IMR-90 (cell line): ENCODE measurements at regions not wholly inside any gene's neighbourhood (a gene's known extent, or its start where the extent isn't known, plus 50 kb on each side); places are given as distances from the start of the nearest gene placed in this dataset.

Experiments
- ATAC-seq: fragments of 200-7000 bp; cut with Tn5 transposase; 2 replicates; pipeline ENCODE4 v1.9.1; 2020; ENCODE audit warnings: low read depth, mild to moderate bottlenecking, moderate library complexity
- BruUV-seq: library from RNA; stranded (reverse); fragments of 400-500 nt; replicated peaks from 2 replicates; lab custom pipeline; 2021; lab: Mats Ljungman, UMichigan
- CTCF ChIA-PET: fragments of 300-600 bp; formaldehyde crosslinking; extraction: SDS; loops from one replicate; lab custom pipeline; 2021; ENCODE audit warnings: antibody characterized with exemption; lab: Yijun Ruan, JAX
- POLR2A ChIA-PET: fragments of 300-600 bp; sonication (Branson Sonifier 250); formaldehyde crosslinking; loops from one replicate; lab custom pipeline; 2022; ENCODE audit warnings: antibody characterized with exemption; ENCODE audit not compliant: unreplicated experiment; lab: Charles Lee
- DNase-seq: peaks from one replicate; pipeline ENCODE4 v3.0.0; 2013
- H2AFZ ChIP-seq: replicated peaks from 2 replicates; pipeline ENCODE3; 2013; ENCODE audit warnings: low read length, mild to moderate bottlenecking; ENCODE audit not compliant: poor library complexity
- H2AK5ac ChIP-seq: 2 replicates; pipeline ENCODE4 v1.6.1; 2013; ENCODE audit warnings: low read depth, low read length, inconsistent platforms
- H2AK9ac ChIP-seq: replicated peaks from 2 replicates; pipeline ENCODE3; 2013; ENCODE audit warnings: mild to moderate bottlenecking, low read depth, low read length, moderate library complexity; ENCODE audit not compliant: poor library complexity
- H2BK120ac ChIP-seq: 2 replicates; pipeline ENCODE4 v1.6.1; 2013; ENCODE audit warnings: low read depth, low read length, inconsistent platforms
- H2BK15ac ChIP-seq: 3 replicates; pipeline ENCODE4 v1.6.1; 2013; ENCODE audit warnings: low read depth, low read length, inconsistent platforms
- H2BK20ac ChIP-seq: 2 replicates; pipeline ENCODE4 v1.6.1; 2013; ENCODE audit warnings: low read depth, mild to moderate bottlenecking, inconsistent platforms, low read length, moderate library complexity
- H2BK5ac ChIP-seq: 2 replicates; pipeline ENCODE4 v1.6.1; 2013; ENCODE audit warnings: mild to moderate bottlenecking, low read depth, low read length, inconsistent platforms; ENCODE audit not compliant: poor library complexity, severe bottlenecking
- H3K14ac ChIP-seq: replicated peaks from 2 replicates; pipeline ENCODE4 v1.6.1; 2013; ENCODE audit warnings: low read depth, low read length, inconsistent platforms
- H3K18ac ChIP-seq: 2 replicates; pipeline ENCODE4 v1.6.1; 2013; ENCODE audit warnings: low read depth, low read length, control low read depth
- H3K23ac ChIP-seq: 2 replicates; pipeline ENCODE4 v1.6.1; 2013; ENCODE audit warnings: low read depth, low read length, inconsistent platforms
- H3K27ac ChIP-seq: 2 replicates; pipeline ENCODE4 v1.5.1; 2013; ENCODE audit warnings: mild to moderate bottlenecking, control low read depth, low read length; ENCODE audit not compliant: insufficient read depth
- H3K27me3 ChIP-seq: 2 replicates; pipeline ENCODE4 v1.6.1; 2013; ENCODE audit warnings: low read length; ENCODE audit not compliant: control insufficient read depth, insufficient read depth
- H3K36me3 ChIP-seq: 2 replicates; pipeline ENCODE4 v1.6.1; 2013; ENCODE audit warnings: low read length, mixed read lengths; ENCODE audit not compliant: control insufficient read depth, insufficient read depth
- H3K4ac ChIP-seq: 2 replicates; pipeline ENCODE4 v1.6.1; 2013; ENCODE audit warnings: low read depth, low read length, inconsistent platforms
- H3K4me1 ChIP-seq: 2 replicates; pipeline ENCODE4 v1.6.1; 2013; ENCODE audit warnings: low read length, mixed read lengths; ENCODE audit not compliant: control insufficient read depth, insufficient read depth
- H3K4me2 ChIP-seq: 2 replicates; pipeline ENCODE4 v1.6.1; 2013; ENCODE audit warnings: low read depth, mild to moderate bottlenecking, control low read depth, low read length, moderate library complexity
- H3K4me3 ChIP-seq: 2 replicates; pipeline ENCODE4 v1.5.1; 2013; ENCODE audit warnings: low read depth, mild to moderate bottlenecking, control low read depth, low read length, moderate library complexity; ENCODE audit not compliant: insufficient read depth
- H3K56ac ChIP-seq: 2 replicates; pipeline ENCODE4 v1.6.1; 2013; ENCODE audit warnings: low read length, inconsistent platforms; ENCODE audit not compliant: insufficient read depth; ENCODE audit errors: extremely low read depth
- H3K79me1 ChIP-seq, 2 experiments: 2 replicates each; pipeline ENCODE4 v1.6.1; 2013; ENCODE audit warnings: low read length in 2 of 2, inconsistent platforms in 1 of 2, low read depth in 1 of 2
- H3K9ac ChIP-seq: 2 replicates; pipeline ENCODE4 v1.6.1; 2013; ENCODE audit warnings: low read depth, low read length, control low read depth
- H3K9me1 ChIP-seq: 2 replicates; pipeline ENCODE4 v1.6.1; 2013; ENCODE audit warnings: low read length, inconsistent platforms; ENCODE audit not compliant: insufficient read depth
- H3K9me3 ChIP-seq: 2 replicates; pipeline ENCODE4 v1.6.1; 2013; ENCODE audit warnings: low read length; ENCODE audit not compliant: control insufficient read depth, insufficient read depth
- H4K20me1 ChIP-seq: 2 replicates; pipeline ENCODE4 v1.6.1; 2013; ENCODE audit warnings: low read length, inconsistent platforms; ENCODE audit not compliant: insufficient read depth
- H4K5ac ChIP-seq: 2 replicates; pipeline ENCODE4 v1.6.1; 2013; ENCODE audit warnings: mild to moderate bottlenecking, low read depth, low read length, control low read depth
- H4K8ac ChIP-seq, 2 experiments: 2 replicates each; pipeline ENCODE4 v1.6.1; 2013; ENCODE audit warnings: low read depth in 2 of 2, low read length in 2 of 2, control low read depth in 1 of 2, inconsistent platforms in 1 of 2
- H4K91ac ChIP-seq: 2 replicates; pipeline ENCODE4 v1.6.1; 2013; ENCODE audit warnings: low read depth, low read length, inconsistent platforms; ENCODE audit not compliant: insufficient read depth
- BHLHE40 ChIP-seq: fragments of 150-350 bp; IDR thresholded peaks from 2 replicates; pipeline ENCODE4 v1.6.1; 2016; ENCODE audit warnings: mild to moderate bottlenecking, low read depth, low read length
- CEBPB ChIP-seq: IDR thresholded peaks from 2 replicates; pipeline ENCODE4 v1.6.1; 2012; ENCODE audit warnings: low read depth, low read length, improper control_type of control experiment
- CHD1 ChIP-seq: IDR thresholded peaks from 2 replicates; pipeline ENCODE4 v1.6.1; 2012; ENCODE audit warnings: low read depth, low read length, improper control_type of control experiment
- FOS ChIP-seq: fragments of 150-350 bp; IDR thresholded peaks from 2 replicates; pipeline ENCODE4 v1.6.1; 2016; ENCODE audit warnings: low read depth, low read length
- MAFK ChIP-seq: IDR thresholded peaks from 2 replicates; pipeline ENCODE4 v1.6.1; 2012; ENCODE audit warnings: low read depth, low read length, improper control_type of control experiment
- MAZ ChIP-seq: IDR thresholded peaks from 2 replicates; pipeline ENCODE4 v1.6.1; 2012; ENCODE audit warnings: low read depth, mild to moderate bottlenecking, low read length, improper control_type of control experiment, moderate library complexity, borderline replicate concordance
- MXI1 ChIP-seq: IDR thresholded peaks from 2 replicates; pipeline ENCODE4 v1.6.1; 2012; ENCODE audit warnings: low read depth, mild to moderate bottlenecking, low read length, moderate library complexity, borderline replicate concordance
- NFE2L2 ChIP-seq: fragments of 150-350 bp; IDR thresholded peaks from 2 replicates; pipeline ENCODE4 v1.6.1; 2016; ENCODE audit warnings: low read depth, mild to moderate bottlenecking, low read length
- POLR2A ChIP-seq: IDR thresholded peaks from 2 replicates; pipeline ENCODE4 v1.6.1; 2012; ENCODE audit warnings: mild to moderate bottlenecking, low read depth, low read length
- RAD21 ChIP-seq: IDR thresholded peaks from 2 replicates; pipeline ENCODE4 v1.6.1; 2012; ENCODE audit warnings: low read length, improper control_type of control experiment
- RCOR1 ChIP-seq: IDR thresholded peaks from 2 replicates; pipeline ENCODE4 v1.6.1; 2012; ENCODE audit warnings: mild to moderate bottlenecking, low read length, improper control_type of control experiment; ENCODE audit not compliant: insufficient replicate concordance
- RFX5 ChIP-seq: IDR thresholded peaks from 2 replicates; pipeline ENCODE4 v1.8.0; 2012; ENCODE audit warnings: low read depth, mild to moderate bottlenecking, low read length, moderate library complexity
- SMC3 ChIP-seq: fragments of 150-350 bp; IDR thresholded peaks from 2 replicates; pipeline ENCODE4 v1.6.1; 2016; ENCODE audit warnings: low read depth, mild to moderate bottlenecking, antibody characterized with exemption, low read length, moderate library complexity
- WGBS, 2 experiments: methylation state at CpG; one replicate each; pipeline versions ENCODE4 v1.1.5 to v1.1.7; 2013; ENCODE audit warnings: missing lambda C conversion rate in 2 of 2; ENCODE audit not compliant: insufficient read length in 1 of 2; ENCODE audit errors: extremely low coverage in 2 of 2; 5-methylcytosine and 5-hydroxymethylcytosine counted together
- dilution Hi-C: fragments of 300-500 bp; cut with HindIII; formaldehyde crosslinking; loops from one replicate; pipeline ENCODE4 v1.14.3; 2018; ENCODE audit warnings: low sequenced_read_pairs; ENCODE audit not compliant: unreplicated experiment
- in situ Hi-C: fragments of 300-500 bp; cut with MboI; formaldehyde crosslinking; loops from 3 replicates; pipeline ENCODE4 v1.14.3; 2019; ENCODE audit warnings: low sequenced_read_pairs, inconsistent platforms, mixed read lengths
- intact Hi-C: fragments of 100-400 bp; cut with micrococcal nuclease; formaldehyde crosslinking; loops from 2 replicates; pipeline ENCODE4 v1.10.0; 2022
- TF ChIP-seq, protein P1 (sequence below): conservative IDR thresholded peaks from 2 replicates; pipeline ENCODE4 v1.5.1; 2012; ENCODE audit warnings: mild to moderate bottlenecking, low read depth, low read length, improper control_type of control experiment
- TF ChIP-seq, protein P2 (sequence below): fragments of 150-350 bp; IDR thresholded peaks from 2 replicates; pipeline ENCODE4 v1.6.1; 2017; ENCODE audit warnings: mild to moderate bottlenecking, antibody characterized with exemption, low read length, low read depth
- TF ChIP-seq, protein P3 (sequence below): fragments of 150-350 bp; IDR thresholded peaks from 2 replicates; pipeline ENCODE4 v1.6.1; 2016; ENCODE audit warnings: low read depth, mild to moderate bottlenecking, low read length, moderate library complexity, borderline replicate concordance

GRCh38 chr9:82273121-82273520, 284.5 kb downstream of the SPATA31D1 start:
- CTCF ChIA-PET, result no interaction called here
- Histone ChIP-seq H3K23ac (no peak overlapping the region), H2BK120ac (peak overlapping the region; percentile 48), H4K20me1 (no peaks in the 10 kb centered on the region), H3K18ac (peak overlapping the region; percentile 17; the same call in 1 of the 2 replicates), H2AK9ac (no peak overlapping the region), H3K9me1 (peaks cover 8% of the 10 kb centered on the region), H3K9me3 (no peaks in the 10 kb centered on the region), H4K5ac (no peak overlapping the region), H4K8ac (peak overlapping the region; percentile 29 to 54; a peak in 2 of 4 replicates), H3K14ac (no peak overlapping the region), H2BK20ac (peak overlapping the region; percentile 53; the same call in 1 of the 2 replicates), H3K79me1 (no peaks in the 10 kb centered on the region), H3K4me1 (peaks cover 8% of the 10 kb centered on the region), H2AK5ac (peak overlapping the region; percentile 32; the same call in 1 of the 2 replicates), H3K27me3 (no peaks in the 10 kb centered on the region), H3K9ac (no peak overlapping the region), H3K4me2 (peak overlapping the region; percentile 8; the same call in 1 of the 2 replicates), H2AFZ (no peak overlapping the region), H3K56ac (no peak overlapping the region), H3K4ac (peak overlapping the region; percentile 57; the same call in 1 of the 2 replicates), H3K36me3 (no peaks in the 10 kb centered on the region), H2BK5ac (peak overlapping the region; percentile 49), H4K91ac (peak overlapping the region; percentile 22; the same call in 1 of the 2 replicates), H3K27ac (no peak overlapping the region), H3K4me3 (no peak overlapping the region), H2BK15ac (peak overlapping the region; percentile 47; the same call in 1 of the 3 replicates)
- intact Hi-C loops, result loop anchor here (10.0 kb wide), 1 partner anchor 578 kb away; no protein-coding TSS in a partner anchor
- dilution Hi-C loops, result no loop called here
- TF ChIP-seq MAZ (no peak), MAFK (no peak), CEBPB (no peak), RAD21 (no peak), RFX5 (no peak), RCOR1 (no peak), POLR2A (no peak), MXI1 (no peak), CHD1 (no peak), NFE2L2 (no peak), FOS (no peak), SMC3 (no peak), BHLHE40 (no peak)
- TF ChIP-seq, protein P1, sequence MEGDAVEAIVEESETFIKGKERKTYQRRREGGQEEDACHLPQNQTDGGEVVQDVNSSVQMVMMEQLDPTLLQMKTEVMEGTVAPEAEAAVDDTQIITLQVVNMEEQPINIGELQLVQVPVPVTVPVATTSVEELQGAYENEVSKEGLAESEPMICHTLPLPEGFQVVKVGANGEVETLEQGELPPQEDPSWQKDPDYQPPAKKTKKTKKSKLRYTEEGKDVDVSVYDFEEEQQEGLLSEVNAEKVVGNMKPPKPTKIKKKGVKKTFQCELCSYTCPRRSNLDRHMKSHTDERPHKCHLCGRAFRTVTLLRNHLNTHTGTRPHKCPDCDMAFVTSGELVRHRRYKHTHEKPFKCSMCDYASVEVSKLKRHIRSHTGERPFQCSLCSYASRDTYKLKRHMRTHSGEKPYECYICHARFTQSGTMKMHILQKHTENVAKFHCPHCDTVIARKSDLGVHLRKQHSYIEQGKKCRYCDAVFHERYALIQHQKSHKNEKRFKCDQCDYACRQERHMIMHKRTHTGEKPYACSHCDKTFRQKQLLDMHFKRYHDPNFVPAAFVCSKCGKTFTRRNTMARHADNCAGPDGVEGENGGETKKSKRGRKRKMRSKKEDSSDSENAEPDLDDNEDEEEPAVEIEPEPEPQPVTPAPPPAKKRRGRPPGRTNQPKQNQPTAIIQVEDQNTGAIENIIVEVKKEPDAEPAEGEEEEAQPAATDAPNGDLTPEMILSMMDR, result no peak
- TF ChIP-seq, protein P2, sequence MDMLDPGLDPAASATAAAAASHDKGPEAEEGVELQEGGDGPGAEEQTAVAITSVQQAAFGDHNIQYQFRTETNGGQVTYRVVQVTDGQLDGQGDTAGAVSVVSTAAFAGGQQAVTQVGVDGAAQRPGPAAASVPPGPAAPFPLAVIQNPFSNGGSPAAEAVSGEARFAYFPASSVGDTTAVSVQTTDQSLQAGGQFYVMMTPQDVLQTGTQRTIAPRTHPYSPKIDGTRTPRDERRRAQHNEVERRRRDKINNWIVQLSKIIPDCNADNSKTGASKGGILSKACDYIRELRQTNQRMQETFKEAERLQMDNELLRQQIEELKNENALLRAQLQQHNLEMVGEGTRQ, result no peak
- TF ChIP-seq, protein P3, sequence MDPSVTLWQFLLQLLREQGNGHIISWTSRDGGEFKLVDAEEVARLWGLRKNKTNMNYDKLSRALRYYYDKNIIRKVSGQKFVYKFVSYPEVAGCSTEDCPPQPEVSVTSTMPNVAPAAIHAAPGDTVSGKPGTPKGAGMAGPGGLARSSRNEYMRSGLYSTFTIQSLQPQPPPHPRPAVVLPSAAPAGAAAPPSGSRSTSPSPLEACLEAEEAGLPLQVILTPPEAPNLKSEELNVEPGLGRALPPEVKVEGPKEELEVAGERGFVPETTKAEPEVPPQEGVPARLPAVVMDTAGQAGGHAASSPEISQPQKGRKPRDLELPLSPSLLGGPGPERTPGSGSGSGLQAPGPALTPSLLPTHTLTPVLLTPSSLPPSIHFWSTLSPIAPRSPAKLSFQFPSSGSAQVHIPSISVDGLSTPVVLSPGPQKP, result no peak
- ATAC-seq, result peak; percentile 75
- BruUV-seq, result no TSS peak
- WGBS, 2 experiments, result no CpG with 5 or more reads among the region's 1 CpG
- in situ Hi-C loops, result no loop called here
- POLR2A ChIA-PET, result no interaction called here
- DNase-seq, result peak; percentile 67
